Fibroblast of lung (primary cell): ENCODE measurements at regions not wholly inside any gene's neighbourhood (a gene's known extent, or its start where the extent isn't known, plus 50 kb on each side); places are given as distances from the start of the nearest gene placed in this dataset.

Experiments
- DNase-seq, 2 donors: peaks; one replicate each; pipeline versions ENCODE4 v3.0.0 to v3.0.0-alpha.2; 2010; ENCODE audit warnings: low read depth in 2 of 2
- H2AFZ ChIP-seq: 2 replicates; pipeline ENCODE4 v1.5.1; 2012; ENCODE audit warnings: low read length, control low read depth, inconsistent platforms
- H3K27ac ChIP-seq: 2 replicates; pipeline ENCODE4 v1.5.1; 2011; ENCODE audit warnings: low read length, control low read depth; ENCODE audit not compliant: insufficient read depth
- H3K27me3 ChIP-seq: 2 replicates; pipeline ENCODE4 v1.5.1; 2011; ENCODE audit warnings: mild to moderate bottlenecking, low read length; ENCODE audit not compliant: control insufficient read depth, insufficient read depth
- H3K36me3 ChIP-seq: 2 replicates; pipeline ENCODE4 v1.5.1; 2011; ENCODE audit warnings: low read length; ENCODE audit not compliant: control insufficient read depth, insufficient read depth
- H3K4me1 ChIP-seq: 2 replicates; pipeline ENCODE4 v1.5.1; 2011; ENCODE audit warnings: low read length; ENCODE audit not compliant: control insufficient read depth, insufficient read depth; ENCODE audit errors: extremely low read depth
- H3K4me2 ChIP-seq: 2 replicates; pipeline ENCODE4 v1.5.1; 2011; ENCODE audit warnings: low read length, control low read depth; ENCODE audit not compliant: insufficient read depth; ENCODE audit errors: extremely low read depth
- H3K4me3 ChIP-seq, 4 experiments: fragments of 200-600 bp in 1 of 4; sonication (generic) in 1 of 4; replicated peaks in 1 of 4; 2 replicates each; pipeline ENCODE4 v1.5.1; 2011 to 2016; ENCODE audit warnings: low read length in 4 of 4, low read depth in 3 of 4, mild to moderate bottlenecking in 3 of 4, control low read depth in 2 of 4, inconsistent platforms in 1 of 4, mixed read lengths in 1 of 4; ENCODE audit not compliant: insufficient read depth in 1 of 4; ENCODE audit errors: control extremely low read depth in 1 of 4
- H3K79me2 ChIP-seq: 2 replicates; pipeline ENCODE4 v1.5.1; 2012; ENCODE audit warnings: mild to moderate bottlenecking, low read length, inconsistent platforms; ENCODE audit not compliant: control insufficient read depth, insufficient read depth
- H3K9ac ChIP-seq: 2 replicates; pipeline ENCODE4 v1.5.1; 2011; ENCODE audit warnings: mild to moderate bottlenecking, low read length, control low read depth; ENCODE audit not compliant: insufficient read depth
- H3K9me3 ChIP-seq: 2 replicates; pipeline ENCODE4 v1.5.1; 2012; ENCODE audit warnings: low read depth, low read length; ENCODE audit not compliant: control insufficient read depth, insufficient read depth
- H4K20me1 ChIP-seq: 2 replicates; pipeline ENCODE4 v1.5.1; 2011; ENCODE audit warnings: low read length; ENCODE audit not compliant: control insufficient read depth, insufficient read depth; ENCODE audit errors: extremely low read depth
- CTCF ChIP-seq, 2 donors: IDR thresholded peaks in 1 of 2; conservative IDR thresholded peaks in 1 of 2; 1 replicate in 1 of 2; 2 replicates in 1 of 2; pipeline ENCODE4 v1.5.1; 2011 to 2012; ENCODE audit warnings: low read length in 2 of 2, control low read depth in 1 of 2, inconsistent platforms in 1 of 2, low read depth in 1 of 2, mild to moderate bottlenecking in 1 of 2
- EZH2 ChIP-seq: IDR thresholded peaks from 2 replicates; pipeline ENCODE4 v1.5.1; 2012; ENCODE audit warnings: low read length, control low read depth, mild to moderate bottlenecking; ENCODE audit errors: missing control alignments

- H3K27me3 ChIP-seq = no peaks in the 10 kb centered on the region
- TF ChIP-seq CTCF (conservative IDR thresholded peaks at IDR 0.05 in 1 of 2, IDR thresholded peaks at IDR 0.05 in 1 of 2; ENCODE audit: low read depth in 1 of 2, low read length in 2 of 2) (no peak), EZH2 (no peak)
- no peaks in the 10 kb centered on the region for H3K36me3 ChIP-seq
- no peaks in the 10 kb centered on the region for H3K79me2 ChIP-seq
- no peak overlapping the region for H3K9ac ChIP-seq
- H3K4me1 ChIP-seq = no peaks in the 10 kb centered on the region
- no peaks in the 10 kb centered on the region for H4K20me1 ChIP-seq
- no peaks in the 10 kb centered on the region for H3K9me3 ChIP-seq
- DNase-seq = peak in 1 of 2 donors; percentile 31
- H3K27ac ChIP-seq = no peak overlapping the region
- H3K4me2 ChIP-seq = no peak overlapping the region
- H3K4me3 ChIP-seq = no peak overlapping the region
- H2AFZ ChIP-seq = no peak overlapping the region
These were observed 78.9 kb downstream of the DACT1 start for GRCh38 chr14:58716706-58717105.

- Histone ChIP-seq H3K9me3 (no peaks in the 10 kb centered on the region), H3K79me2 (no peaks in the 10 kb centered on the region), H3K27me3 (no peaks in the 10 kb centered on the region), H2AFZ (no peak overlapping the region), H3K4me3 (no peak overlapping the region), H3K4me1 (no peaks in the 10 kb centered on the region), H3K4me2 (no peak overlapping the region), H4K20me1 (no peaks in the 10 kb centered on the region), H3K9ac (no peak overlapping the region), H3K36me3 (no peaks in the 10 kb centered on the region), H3K27ac (no peak overlapping the region)
- DNase-seq = peak; percentile 26 to 30
- no peak for TF ChIP-seq EZH2
- no peak for TF ChIP-seq CTCF (conservative IDR thresholded peaks at IDR 0.05 in 1 of 2, IDR thresholded peaks at IDR 0.05 in 1 of 2; ENCODE audit: low read depth in 1 of 2, low read length in 2 of 2)
These were observed 79.4 kb downstream of the DACT1 start for GRCh38 chr14:58717211-58717610.

- Histone ChIP-seq H3K27me3 (no peaks in the 10 kb centered on the region), H3K27ac (no peak overlapping the region), H3K36me3 (no peaks in the 10 kb centered on the region), H3K4me2 (no peak overlapping the region), H2AFZ (no peak overlapping the region), H3K4me3 (no peak overlapping the region), H3K9ac (no peak overlapping the region), H4K20me1 (no peaks in the 10 kb centered on the region), H3K9me3 (no peaks in the 10 kb centered on the region), H3K4me1 (peaks cover 2% of the 10 kb centered on the region), H3K79me2 (no peaks in the 10 kb centered on the region)
- peak; percentile 39 to 47 for DNase-seq
- TF ChIP-seq CTCF (conservative IDR thresholded peaks at IDR 0.05 in 1 of 2, IDR thresholded peaks at IDR 0.05 in 1 of 2; ENCODE audit: low read depth in 1 of 2, low read length in 2 of 2) (no peak), EZH2 (no peak)
These were observed 80.1 kb downstream of the DACT1 start for GRCh38 chr14:58717813-58718212.
